HK-2 (cell line): ENCODE measurements at regions not wholly inside any gene's neighbourhood (a gene's known extent, or its start where the extent isn't known, plus 50 kb on each side); places are given as distances from the start of the nearest gene placed in this dataset.

Experiments
- DNase-seq: peaks from one replicate; pipeline ENCODE4 v3.0.0-alpha.2; 2018; ENCODE audit not compliant: unreplicated experiment

DNA sequence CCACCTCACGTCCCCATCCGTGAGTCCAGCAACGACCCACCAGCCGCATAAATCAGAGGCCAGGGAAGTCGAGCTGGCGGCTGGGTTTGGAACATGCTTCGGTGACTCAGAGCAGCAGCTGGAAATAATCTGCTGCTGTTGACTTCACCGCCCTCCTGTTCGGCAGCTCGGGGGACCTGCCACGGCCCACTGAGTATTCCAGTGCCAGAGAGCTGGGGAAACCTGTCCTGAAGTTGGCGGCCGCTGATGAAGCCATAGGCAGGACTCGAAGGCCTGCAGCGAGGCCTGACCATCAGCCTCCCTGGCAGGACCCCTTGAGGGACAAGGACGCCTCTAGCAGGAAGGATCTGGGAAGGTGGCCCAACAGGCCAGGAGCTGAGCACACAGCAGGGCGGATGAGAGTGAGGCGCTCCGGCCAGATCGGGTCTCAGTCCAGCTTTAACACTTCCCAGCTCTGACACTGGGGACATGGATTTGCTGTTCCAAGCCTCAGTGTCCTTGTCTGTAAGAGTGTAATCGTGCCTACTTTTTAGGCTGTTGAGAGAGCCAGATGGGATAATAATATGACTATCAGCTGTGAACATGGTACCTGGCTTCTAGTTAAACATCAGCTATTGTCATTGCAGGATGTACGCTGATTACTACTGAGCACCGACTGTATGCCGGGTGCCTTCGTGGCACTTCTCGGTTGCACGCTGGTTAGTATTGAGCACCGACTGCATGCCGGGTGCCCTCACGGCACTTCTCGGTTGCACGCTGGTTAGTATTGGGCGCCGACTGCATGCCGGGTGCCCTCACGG, 50.4 kb upstream of the CIBAR2 start:
- DNase-seq = peak; percentile 43

DNA sequence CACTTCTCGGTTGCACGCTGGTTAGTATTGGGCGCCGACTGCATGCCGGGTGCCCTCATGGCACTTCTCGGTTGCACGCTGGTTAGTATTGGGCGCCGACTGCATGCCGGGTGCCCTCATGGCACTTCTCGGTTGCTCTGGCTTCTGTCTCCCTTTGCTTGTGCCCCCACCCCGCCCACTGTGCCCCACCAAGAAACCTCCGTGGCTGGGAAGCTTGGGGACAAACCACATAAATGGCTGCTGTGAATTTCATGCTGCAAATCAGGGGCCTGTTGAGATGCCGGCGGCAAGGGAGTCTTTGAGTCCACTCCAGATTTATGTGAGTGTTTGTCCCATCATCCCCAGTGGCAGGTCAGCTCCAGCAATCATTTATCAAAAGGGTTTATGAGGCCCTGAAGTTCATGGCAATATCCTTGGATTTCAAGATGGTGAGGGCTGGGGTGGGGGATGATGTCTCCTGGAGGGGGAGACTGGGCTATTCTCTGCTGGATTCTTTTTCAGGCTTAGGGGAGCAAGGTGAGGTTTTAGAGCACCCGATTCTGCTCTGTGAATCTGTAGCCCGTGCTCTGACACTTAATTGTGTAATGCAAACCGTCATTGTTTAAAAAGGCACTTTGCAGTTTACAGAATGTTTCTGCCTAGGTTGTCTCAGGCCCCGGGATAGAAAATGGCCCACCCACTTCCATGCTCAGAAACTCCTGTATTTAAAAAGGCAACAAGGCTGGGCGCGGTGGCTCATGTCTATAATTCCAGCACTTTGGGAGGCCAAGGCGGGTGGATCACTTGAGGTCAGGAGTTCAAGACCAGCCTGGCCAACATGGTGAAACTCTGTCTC, 51.2 kb upstream of the CIBAR2 start:
- DNase-seq = no peak

DNA sequence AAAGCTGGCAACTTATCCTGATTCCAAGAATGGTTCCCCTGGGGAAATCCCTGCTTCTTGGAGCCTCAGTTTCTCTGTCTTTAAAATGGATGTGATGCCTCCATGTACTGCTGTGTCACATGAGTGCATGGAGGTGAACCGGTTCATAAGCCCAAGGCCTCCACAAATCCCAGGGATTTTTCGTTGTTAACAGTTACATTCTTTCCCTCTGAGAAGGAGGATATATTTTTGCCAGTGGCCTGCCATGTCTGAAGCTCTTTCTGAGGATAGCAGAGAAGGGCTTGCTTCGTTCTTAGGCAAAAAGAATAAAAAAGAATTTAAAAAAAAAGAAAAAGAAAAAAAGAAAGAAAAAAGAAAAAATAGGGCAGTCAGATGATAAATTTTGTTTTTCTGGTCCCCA, 52.2 kb upstream of the CIBAR2 start:
- no peak for DNase-seq

DNA sequence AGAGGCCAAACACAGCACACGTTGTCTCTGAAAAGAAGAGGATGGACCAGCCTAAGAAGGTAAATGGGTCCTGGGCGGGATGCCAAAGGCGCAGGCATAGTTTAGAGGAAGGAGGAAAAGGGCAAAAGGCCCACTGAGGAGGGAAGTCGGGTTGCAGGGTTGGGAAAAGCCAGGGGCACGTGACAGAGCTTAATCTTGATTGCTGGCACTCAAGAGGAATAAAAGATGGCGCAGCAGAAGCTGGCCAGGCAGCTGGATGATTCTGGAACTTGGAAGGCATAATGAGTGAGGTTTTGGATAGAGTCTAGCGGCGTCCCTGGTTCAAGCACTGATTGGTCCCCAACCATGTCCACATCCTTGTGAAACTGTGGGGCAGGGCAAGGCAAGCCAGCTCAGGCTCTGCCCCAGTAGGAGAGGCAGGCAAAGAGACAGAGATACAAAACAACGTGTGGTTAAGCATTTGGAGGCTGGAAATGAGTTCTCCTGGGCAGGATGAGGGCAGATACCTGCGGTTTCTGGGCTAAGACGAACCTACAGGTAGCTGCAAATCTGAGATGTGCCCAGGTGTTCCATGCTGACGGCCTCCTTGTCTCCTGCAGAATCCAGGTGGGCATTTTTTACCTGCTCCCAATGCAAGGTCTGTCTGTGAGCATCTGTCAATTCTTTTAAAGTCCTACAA, 52.7 kb upstream of the CIBAR2 start:
- no peak for DNase-seq

DNA sequence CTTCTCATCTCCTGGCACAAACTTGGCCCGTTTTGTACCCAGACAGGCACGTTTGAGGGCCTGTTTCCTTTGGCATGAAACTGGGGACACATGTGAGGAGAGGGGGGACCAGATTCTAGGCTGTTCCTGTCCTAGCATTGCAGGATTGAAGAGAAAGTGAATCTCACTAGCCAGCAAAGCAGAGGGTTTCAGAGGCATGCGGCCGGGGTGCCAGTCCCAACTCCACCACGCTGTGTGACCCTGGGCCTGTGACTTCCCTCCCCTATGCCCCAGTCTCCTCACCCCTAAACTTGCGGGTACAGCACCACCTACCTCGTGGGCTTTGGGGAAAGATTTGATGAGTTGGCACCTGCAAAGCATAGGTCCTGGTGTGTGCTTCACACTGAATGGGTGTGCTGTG, 53.5 kb upstream of the CIBAR2 start:
- no peak for DNase-seq

DNA sequence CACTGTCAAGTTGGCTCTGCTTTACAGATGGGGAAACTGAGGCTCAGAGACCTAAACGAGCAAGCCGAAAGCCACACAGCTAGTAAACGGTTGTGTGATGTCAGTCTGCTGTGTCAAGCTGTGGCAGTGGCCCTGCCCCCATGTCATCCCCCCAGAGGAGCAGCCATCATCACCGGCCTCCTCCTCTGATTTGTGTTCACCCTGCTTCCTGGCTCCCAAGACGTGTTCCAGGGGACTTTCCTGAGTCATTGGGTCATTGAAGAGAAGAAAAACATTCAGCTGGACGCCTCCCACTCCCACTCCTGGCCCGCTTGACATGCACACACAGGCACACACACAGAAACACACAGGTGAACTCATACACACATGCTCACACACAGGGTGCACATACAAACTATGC, 54.0 kb upstream of the CIBAR2 start:
- no peak for DNase-seq

DNA sequence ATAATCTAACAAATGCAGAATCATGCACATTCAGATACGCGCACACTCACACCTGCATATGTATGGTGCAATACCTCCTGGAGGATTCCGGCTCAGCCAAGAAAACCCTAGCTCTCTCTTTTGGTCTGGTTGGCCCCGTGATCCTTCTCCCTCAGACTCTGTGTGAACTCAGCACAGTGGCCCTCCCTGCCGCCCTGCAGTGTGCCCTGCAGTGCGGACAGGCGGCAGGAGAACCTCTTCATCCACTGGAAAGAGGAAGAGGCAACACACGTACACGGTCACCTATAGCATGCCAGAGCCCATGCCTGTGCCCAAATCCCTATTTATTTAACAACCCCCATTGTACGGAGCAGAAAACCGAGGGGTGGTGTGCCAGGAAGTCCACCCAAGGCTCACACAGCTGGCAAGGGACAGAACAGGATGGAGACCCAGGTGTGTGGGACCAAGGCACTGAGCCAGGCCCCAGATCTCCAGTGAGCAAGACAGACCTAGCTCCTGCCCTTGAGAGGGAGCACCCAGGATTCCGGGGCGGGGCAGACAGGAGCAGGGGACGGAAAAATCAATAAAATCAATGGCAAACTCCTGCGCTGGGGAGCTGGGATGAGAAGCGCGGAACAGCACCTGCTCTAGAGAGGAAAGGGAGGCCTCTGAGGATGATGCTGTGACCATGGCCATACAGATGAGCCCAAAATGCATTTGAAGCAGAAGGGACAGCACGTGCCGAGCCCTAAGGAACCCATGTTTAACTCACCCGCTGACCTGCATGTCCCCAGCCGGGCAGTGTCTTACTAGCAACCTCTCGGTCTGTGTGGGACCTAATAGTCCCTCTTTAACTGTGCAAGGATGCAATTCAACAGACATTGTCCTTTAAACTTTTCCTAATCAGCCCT, 54.7 kb upstream of the CIBAR2 start:
- DNase-seq = no peak

DNA sequence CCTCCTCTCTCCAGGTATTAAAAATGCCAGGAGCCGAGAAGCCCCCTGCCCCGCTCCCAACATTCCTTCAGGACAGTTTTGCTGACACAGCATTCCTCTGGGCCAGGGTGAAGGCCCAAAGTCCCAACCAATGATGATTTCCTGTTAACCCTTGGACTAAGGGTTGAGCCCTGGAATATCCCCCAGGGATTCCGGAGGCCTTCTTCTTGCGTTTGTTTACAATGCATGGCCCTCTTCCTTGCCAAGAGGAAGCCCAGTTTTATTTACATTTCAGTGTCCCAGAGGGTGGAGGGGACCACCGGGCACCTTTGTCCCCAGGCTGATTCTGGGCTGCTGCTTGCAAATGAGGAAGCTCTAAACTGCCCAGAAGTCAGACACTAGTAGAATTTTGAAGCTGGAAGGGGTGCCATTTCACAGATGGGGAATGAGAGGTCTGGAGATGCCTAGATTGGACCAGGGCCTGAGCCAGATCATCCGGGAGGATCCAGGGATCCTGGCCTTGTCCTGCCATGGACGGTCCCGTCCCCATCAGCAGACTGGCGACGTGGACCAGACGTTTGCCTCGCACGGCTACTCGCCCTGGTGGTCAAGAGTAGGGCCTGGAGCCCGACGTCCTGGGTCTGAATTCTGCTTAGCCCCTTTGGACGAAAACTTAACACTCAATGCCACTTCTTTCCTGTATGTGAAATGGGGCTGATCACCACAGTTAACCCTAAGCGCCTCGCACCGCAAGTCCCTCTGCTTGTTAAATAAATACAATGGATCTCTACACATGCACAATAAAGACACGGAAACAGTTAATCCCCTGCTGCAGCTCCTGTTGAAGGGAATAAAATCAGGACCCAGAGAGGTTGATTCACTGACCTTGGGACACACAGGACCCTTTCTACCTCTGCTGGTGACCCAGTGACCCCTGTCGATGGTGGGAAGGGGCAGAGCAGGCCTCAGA, 55.6 kb upstream of the CIBAR2 start:
- no peak for DNase-seq

DNA sequence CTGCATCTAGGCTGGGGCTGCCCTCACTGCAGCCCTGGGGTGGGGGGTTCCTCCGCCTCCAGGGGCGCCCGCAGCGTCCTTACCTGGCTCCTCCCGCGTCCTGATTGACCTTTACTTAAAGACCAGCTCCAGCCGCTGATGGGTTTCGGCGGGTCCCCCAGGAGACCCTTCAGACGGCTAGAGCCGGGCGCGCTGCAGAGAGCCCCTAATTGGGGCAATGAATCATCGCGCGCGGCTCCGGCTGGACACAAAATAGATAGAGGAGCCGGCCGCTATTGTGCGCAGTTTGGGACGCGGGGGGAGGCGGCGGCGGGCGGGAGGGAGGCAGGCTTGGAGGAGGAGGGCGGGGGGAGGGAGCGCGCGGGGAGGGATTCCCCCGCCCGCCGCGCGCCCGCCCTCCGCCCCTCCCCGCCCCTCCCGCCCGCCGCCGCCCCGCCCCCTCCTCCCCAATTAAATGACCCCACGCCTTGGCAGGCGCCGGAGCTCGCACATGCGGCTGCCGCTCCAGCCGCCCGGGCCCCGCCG, 56.5 kb upstream of the CIBAR2 start:
- DNase-seq = no peak

DNA sequence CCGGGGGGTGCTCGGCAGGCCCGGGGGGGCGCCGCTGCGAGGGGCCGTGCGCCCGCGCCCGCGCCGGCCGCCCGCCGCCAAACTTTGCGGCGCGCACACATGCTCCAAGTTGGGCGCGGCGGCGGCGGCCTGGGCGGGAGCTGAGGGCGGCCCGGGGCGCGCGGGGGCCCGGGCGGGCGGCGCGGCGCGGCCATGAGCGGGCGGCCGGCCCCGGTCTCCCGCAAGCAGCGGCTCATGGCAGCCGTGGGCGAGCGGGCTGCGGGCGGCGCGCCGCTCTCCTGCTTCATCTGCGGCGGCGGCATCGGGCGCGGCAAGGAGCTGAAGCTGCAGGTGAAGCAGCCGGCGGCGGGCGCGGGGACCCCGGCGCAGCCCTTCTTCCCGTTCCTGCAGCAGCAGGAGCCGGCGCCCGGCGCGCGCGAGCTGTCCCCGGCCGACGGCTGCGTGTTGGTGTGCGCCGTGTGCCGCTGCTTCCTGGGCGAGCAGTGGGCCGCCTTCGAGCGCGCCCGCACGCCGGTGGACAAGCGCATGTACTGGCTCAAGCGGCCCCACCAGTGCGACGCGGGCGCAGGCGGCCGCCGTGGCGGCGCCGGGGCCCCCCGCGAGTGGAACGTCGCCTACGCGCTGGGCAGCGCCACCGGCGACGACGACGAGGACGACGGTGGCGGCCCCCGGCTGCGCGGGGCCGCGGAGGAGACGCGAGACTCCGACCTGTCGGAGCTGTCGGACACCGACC, 57.2 kb upstream of the CIBAR2 start:
- DNase-seq = no peak

DNA sequence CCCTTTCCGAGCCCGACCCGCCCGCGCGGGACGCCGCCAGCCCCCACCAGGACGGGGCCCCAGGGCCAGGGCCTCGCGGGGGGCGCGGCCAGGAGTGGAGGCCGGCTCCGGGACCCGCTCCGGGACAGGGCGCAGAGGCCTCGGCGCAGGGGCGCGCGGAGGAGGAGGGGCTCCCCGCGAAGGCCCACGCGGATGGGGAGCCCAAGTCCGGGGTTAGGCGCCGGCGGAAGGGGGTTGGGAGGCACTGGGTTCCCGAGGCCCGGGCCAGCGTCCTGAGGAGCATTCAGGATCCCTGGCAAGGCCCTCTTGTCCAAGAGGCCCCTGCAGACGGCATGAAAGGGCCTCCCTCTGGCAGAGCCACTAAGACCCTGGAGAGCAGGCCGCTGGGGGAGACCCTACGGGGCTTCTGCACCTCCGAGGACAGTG, 57.8 kb upstream of the CIBAR2 start:
- no peak for DNase-seq

DNA sequence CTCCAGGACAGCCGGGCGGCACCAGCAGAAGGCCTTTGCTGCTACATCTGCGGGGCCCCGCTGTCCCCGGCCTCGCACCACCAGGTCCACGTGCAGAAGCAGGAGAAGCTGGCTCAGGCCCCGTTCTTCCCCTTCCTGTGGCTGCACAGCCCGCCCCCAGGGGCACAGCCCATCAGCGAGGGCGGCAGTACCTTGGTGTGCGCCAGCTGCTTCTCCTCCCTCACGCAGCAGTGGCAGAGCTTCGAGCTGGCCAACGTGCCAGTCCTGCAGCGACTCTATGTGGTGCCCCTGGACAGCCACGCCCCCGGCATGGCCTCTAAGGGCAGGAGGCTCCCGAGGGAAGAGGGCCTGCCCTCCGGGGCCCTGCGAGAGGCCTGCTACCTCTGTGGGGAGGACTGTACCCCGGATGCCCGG, 58.3 kb upstream of the CIBAR2 start:
- DNase-seq = no peak

DNA sequence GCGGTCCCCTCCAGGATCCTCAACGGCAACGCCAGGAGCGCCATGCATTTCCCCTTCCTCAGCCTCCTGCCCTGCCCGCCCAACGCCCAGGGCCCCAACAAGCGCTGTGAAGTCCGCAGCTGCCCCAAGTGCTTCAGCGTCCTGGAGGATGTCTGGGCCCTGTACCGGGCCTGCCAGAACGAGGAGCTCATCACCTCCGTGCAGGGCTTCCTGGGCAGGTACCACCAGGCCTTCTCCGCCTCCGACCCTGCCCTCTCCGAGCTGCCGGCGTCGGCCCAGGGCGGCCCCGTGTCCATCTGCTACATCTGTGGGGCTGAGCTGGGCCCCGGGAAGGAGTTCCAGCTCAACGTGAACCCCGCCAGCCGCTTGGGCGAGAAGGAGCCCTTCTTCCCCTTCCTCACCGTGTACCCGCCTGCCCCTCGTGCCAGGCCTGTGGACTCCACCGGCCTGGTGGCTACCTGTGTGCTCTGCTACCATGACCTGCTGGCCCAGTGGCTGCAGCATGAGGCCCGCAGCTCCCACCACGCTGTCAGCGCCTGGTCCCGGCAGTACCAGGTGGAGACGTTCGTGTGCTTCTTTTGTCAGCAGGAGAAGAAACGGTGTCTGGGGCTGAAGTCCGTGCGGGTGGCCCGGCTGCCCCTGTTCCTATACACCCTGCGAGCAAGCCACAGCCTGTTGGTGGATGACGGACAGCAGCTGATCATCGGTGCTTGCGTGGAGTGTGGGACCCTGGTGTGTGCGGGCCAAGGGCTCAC, 58.9 kb upstream of the CIBAR2 start:
- DNase-seq = no peak

DNA sequence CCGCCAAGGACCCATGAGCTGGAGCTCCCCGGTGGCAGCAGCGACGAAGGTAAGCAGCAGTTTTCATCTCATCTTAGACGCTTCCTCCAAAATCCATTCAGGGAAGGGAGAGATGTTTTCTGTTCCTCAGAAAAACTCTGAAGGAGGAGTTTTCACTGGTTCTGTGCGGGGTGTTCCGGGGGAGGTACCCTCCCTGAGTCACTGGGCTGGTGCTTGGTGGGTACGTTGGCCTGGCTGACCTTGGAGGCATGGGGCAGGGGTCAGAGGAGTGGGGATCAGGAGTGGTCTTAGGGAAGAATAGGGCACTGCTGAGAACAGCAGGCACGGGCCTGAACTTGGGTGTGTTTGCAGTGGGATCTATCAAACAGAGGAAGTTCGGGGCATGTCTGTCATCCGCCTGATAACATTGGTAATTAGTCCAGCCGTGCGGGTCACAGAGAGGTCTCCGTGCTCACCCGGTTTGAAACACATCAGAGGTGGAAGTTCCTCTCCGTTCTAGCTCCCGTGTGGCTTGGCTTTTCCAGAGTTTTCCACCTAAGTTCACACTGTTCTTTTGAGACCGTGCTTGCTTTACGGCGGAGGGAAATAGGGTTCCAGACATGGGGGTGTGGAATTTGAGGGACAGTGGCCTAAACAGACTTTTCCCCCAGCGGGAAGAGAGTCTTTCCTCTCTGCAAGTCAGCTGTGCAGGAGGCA, 59.6 kb upstream of the CIBAR2 start:
- DNase-seq = no peak

DNA sequence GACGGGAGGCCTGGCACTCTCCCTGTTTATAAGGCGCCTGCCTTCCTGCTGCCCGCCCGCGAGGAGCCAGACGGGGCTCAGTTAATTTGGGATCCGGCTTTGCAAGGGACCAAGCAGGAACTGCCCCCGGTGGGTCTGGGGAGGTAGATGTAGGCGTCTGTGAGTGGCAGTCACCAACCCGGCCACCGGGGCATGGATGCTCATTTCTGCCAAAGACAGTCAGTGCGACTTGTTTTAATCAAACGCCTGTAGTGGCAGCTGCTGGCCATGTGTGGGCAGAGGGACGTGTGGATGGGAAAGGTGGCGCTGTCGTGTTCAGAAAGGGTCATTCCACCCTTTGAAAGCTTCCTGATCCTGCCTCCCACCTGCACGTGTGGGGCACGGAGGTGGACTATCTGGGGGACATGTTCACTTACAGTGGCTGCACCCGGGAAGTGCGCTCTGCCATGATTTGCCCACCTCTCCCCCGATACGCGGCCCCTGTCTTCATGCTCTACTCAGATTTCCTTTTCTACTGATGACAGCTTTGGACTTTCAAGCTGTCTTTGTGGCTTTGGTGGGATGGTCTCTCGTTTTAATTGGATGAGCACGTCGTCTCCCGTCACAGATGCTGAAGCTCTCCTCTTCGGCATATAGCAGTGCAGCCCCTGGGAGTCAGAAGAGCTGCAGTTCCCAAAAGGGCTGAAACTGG, 60.3 kb upstream of the CIBAR2 start:
- no peak for DNase-seq

DNA sequence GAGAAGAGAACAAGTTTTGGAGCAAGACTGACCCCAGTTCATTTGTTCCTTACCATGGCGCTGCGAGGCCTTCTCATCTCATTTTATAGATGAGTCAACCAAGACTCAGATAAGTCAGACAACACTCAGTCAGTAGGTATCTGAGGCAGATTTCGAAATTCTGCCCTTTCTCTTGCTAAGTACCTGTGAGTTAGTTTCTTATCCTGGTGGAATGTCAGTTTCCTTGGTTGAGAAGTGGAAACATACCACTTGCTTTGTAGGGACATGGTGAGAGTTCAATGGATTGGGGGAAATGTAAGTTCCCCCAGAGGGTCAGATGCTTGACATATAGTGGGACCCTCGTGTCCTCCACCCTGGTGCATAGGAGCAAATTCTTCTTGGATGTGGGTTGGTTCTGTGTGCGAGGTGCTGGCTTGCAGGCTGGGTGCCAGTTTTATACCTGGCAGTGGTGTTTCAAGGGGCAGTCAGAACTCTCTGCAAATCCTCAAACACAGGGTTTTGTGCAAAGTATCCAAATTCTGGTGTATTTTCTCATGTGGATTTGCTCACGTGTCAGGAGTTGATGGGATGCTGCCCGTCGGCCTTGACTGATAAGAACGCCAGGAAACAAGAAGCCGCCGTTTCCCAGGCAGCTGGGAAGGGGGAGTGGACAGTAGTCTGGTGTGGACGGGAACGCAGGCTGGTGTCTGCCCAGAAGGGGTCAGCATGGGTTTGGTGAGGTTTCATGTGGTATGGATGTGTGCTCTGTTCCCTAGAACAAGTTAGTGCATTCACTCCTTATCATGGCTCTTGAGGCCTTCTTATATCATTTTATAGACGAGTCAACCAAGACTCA, 61.1 kb upstream of the CIBAR2 start:
- no peak for DNase-seq
